Kidney epithelial cell (primary cell): ENCODE measurements at regions not wholly inside any gene's neighbourhood (a gene's known extent, or its start where the extent isn't known, plus 50 kb on each side); places are given as distances from the start of the nearest gene placed in this dataset.

Source experiments
- DNase-seq: peaks from one replicate; pipeline ENCODE4 v3.0.0-alpha.2; 2010; ENCODE audit warnings: low read depth
- H3K27me3 ChIP-seq: 2 replicates; pipeline ENCODE4 v1.6.0; 2011; ENCODE audit warnings: low read length; ENCODE audit not compliant: control insufficient read depth, insufficient read depth
- H3K36me3 ChIP-seq: 2 replicates; pipeline ENCODE4 v1.5.1; 2011; ENCODE audit warnings: low read length; ENCODE audit not compliant: control insufficient read depth, insufficient read depth
- H3K4me3 ChIP-seq: 2 replicates; pipeline ENCODE4 v1.5.1; 2011; ENCODE audit warnings: low read depth, mild to moderate bottlenecking, control low read depth, low read length
- CTCF ChIP-seq: IDR thresholded peaks from 2 replicates; pipeline ENCODE4 v1.5.1; 2011; ENCODE audit warnings: mild to moderate bottlenecking, moderate library complexity, low read length, control low read depth, inconsistent platforms; ENCODE audit not compliant: insufficient read depth, poor library complexity, severe bottlenecking

DNA sequence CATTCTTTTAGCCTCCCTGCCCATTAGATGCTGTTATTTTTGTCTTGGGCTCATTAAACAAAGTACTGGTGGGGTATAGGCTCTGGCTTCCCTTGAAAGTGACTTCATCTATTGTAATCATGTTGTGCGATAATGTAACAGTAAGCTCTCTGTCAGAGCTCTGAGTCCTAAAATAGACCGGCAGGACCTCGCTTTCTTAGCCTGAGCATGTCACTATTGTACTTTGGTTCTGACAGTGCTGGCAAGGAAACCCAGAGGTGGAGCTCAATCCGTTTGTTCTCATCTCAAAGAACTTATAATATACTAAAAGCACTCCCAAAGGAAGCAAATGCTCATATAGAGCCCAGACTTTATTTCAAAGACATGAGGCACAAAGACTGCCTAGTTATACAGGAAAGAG is 339.1 kb upstream of the CCNH start:
- no peak for DNase-seq
- no peak overlapping the region for H3K4me3 ChIP-seq
- H3K27me3 ChIP-seq = no peaks in the 10 kb centered on the region
- no peaks in the 10 kb centered on the region for H3K36me3 ChIP-seq
- TF ChIP-seq CTCF = no peak

DNA sequence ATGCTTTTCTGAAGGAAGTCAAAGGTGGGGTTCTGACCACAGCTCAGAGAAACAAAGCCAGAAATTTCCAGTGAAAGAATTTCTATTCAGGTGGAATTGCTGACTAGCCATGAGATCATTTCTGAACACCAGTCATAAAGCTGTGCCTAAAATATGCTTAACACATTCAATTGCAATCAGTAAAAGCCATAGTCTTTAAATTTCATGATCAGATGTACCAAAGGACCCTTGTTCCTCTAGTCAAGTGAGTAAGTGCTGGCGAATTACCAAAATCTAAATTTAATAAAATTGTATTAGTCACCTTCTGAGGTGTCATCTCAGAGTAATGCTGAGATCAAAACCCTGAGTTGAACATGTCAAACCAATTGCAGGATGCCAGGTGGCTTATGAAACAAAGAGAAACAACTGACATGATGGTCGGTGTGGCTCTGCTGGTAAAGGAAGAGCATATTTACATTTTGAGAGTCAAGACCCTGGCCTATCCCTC is 334.2 kb upstream of the CCNH start:
- Histone ChIP-seq H3K36me3 (no peaks in the 10 kb centered on the region), H3K27me3 (no peaks in the 10 kb centered on the region), H3K4me3 (no peak overlapping the region)
- TF ChIP-seq CTCF = no peak
- no peak for DNase-seq

DNA sequence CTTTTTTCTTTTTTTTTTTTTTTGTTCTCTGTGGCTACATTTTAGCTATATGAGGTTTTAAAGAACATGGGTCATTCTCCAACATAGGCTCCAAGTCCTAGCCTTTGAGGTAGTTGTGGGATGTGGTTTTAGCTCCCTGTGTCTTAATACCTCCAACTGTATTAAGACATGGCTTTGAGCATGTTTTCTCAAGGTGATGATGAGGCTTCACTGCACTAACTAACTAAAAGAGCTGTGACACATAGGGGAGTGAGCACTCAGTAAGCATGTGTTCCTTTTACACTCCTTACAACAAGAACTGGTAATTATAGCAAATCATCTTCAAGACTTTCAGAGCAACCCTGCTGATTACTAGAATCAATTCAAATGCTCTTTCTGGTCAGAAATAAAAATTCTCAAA is 333.6 kb upstream of the CCNH start:
- Histone ChIP-seq H3K27me3 (no peaks in the 10 kb centered on the region), H3K36me3 (no peaks in the 10 kb centered on the region), H3K4me3 (no peak overlapping the region)
- no peak for DNase-seq
- no peak for TF ChIP-seq CTCF

GRCh38 chr5:87741881-87742280 is 329.2 kb upstream of the CCNH start:
- H3K27me3 ChIP-seq = no peaks in the 10 kb centered on the region
- no peaks in the 10 kb centered on the region for H3K36me3 ChIP-seq
- TF ChIP-seq CTCF = no peak
- no peak for DNase-seq
- no peak overlapping the region for H3K4me3 ChIP-seq

DNA sequence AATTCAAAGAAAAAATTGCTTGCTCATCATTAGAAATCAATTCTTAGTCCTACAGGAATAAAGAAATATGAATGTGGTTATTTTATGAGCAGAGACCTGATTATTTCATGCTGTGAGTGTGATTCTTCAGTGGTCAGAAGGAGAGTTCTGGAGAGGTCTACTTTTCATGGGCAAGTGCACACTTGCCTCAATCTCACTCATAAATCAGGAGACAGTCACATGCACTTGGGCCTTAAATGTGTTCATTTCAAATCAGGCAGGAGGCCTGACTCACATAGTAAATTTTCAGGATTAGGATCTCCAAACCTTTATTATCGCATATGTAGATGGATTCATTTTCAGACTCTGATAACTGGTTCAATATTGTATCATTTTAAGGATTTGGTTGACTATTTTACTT is 323.2 kb upstream of the CCNH start:
- DNase-seq = no peak
- no peak for TF ChIP-seq CTCF
- Histone ChIP-seq H3K27me3 (no peaks in the 10 kb centered on the region), H3K4me3 (no peak overlapping the region), H3K36me3 (no peaks in the 10 kb centered on the region)

GRCh38 chr5:87733897-87734296 is 321.2 kb upstream of the CCNH start:
- no peak overlapping the region for H3K4me3 ChIP-seq

More at GRCh38 chr5:87733897-87734296, 321.2 kb upstream of the CCNH start:
- TF ChIP-seq CTCF = no peak
- DNase-seq = no peak
- Histone ChIP-seq H3K36me3 (no peaks in the 10 kb centered on the region), H3K27me3 (no peaks in the 10 kb centered on the region)
